Osteocyte (in vitro differentiated cells): ENCODE measurements at regions not wholly inside any gene's neighbourhood (a gene's known extent, or its start where the extent isn't known, plus 50 kb on each side); places are given as distances from the start of the nearest gene placed in this dataset.

Source experiments
- DNase-seq: peaks from one replicate; pipeline ENCODE4 v3.0.0; 2021; ENCODE audit warnings: mixed read lengths; ENCODE audit not compliant: unreplicated experiment; ENCODE audit errors: extremely low spot score
- H3K27ac Mint-ChIP-seq: one replicate; pipeline ENCODE4 v1.8.0; 2021; ENCODE audit warnings: mild to moderate bottlenecking, mixed read lengths; ENCODE audit not compliant: unreplicated experiment
- H3K27me3 Mint-ChIP-seq: one replicate; pipeline ENCODE4 v1.8.0; 2021; ENCODE audit warnings: mixed read lengths; ENCODE audit not compliant: unreplicated experiment
- H3K36me3 Mint-ChIP-seq: one replicate; pipeline ENCODE4 v1.8.0; 2021; ENCODE audit warnings: mixed read lengths; ENCODE audit not compliant: unreplicated experiment
- H3K4me1 Mint-ChIP-seq: one replicate; pipeline ENCODE4 v1.8.0; 2021; ENCODE audit warnings: mixed read lengths; ENCODE audit not compliant: unreplicated experiment
- H3K4me3 Mint-ChIP-seq: one replicate; pipeline ENCODE4 v1.8.0; 2021; ENCODE audit warnings: mild to moderate bottlenecking, moderate library complexity, mixed read lengths; ENCODE audit not compliant: unreplicated experiment
- H3K9me3 Mint-ChIP-seq: one replicate; pipeline ENCODE4 v1.8.0; 2021; ENCODE audit warnings: mixed read lengths; ENCODE audit not compliant: unreplicated experiment
- TF ChIP-seq, protein P1 (sequence below): fragments of 200-600 bp; sonication (generic); IDR thresholded peaks from 2 replicates; pipeline ENCODE4 v1.5.0; 2021; ENCODE audit warnings: antibody characterized with exemption, mild to moderate bottlenecking, moderate library complexity

DNA sequence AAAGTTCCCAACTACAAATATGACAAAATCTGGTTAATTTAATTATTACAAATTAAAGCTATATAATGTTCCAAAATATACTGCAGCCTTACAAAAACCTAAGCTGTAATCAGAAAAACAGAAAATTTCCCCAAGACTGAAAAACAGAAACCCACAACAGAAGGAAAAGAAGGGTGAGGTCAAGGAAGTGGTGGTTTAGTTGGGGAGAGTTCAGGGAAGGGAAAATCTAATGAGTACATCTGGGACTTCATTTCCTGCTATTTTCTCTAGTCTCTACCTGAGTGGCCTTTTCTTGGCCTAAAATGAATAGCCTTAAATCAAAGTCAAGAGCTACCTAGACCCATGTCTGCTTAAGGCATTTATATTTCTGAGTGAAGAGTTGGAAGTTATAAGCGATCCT lies 66.2 kb upstream of the BEND6 start:
- Mint-ChIP-seq H3K9me3 (no peaks in the 10 kb centered on the region), H3K27ac (no peak overlapping the region), H3K36me3 (peaks cover 6% of the 10 kb centered on the region), H3K4me1 (peaks cover 27% of the 10 kb centered on the region), H3K4me3 (no peak overlapping the region), H3K27me3 (no peaks in the 10 kb centered on the region)
- no peak for DNase-seq
- TF ChIP-seq, protein P1, sequence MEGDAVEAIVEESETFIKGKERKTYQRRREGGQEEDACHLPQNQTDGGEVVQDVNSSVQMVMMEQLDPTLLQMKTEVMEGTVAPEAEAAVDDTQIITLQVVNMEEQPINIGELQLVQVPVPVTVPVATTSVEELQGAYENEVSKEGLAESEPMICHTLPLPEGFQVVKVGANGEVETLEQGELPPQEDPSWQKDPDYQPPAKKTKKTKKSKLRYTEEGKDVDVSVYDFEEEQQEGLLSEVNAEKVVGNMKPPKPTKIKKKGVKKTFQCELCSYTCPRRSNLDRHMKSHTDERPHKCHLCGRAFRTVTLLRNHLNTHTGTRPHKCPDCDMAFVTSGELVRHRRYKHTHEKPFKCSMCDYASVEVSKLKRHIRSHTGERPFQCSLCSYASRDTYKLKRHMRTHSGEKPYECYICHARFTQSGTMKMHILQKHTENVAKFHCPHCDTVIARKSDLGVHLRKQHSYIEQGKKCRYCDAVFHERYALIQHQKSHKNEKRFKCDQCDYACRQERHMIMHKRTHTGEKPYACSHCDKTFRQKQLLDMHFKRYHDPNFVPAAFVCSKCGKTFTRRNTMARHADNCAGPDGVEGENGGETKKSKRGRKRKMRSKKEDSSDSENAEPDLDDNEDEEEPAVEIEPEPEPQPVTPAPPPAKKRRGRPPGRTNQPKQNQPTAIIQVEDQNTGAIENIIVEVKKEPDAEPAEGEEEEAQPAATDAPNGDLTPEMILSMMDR = no peak

DNA sequence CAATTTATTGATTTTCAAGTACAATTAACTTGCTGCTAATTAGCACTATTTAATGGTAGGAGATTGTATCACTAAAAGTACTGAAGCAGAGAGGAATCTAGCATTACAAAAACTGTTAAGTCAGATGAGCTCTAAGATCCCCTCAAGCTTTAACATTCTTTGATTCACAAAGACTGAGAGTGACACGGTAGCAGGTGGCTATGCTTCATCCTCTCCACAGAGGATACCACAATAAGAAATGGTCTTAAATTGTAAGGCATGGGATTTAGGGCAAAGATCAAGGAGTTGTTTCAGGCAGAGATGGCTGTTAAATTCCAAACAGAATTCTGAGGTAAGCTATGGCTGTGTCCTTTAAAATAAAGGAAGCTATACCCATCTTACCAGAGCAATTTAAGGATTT lies 67.8 kb upstream of the BEND6 start:
- no peak for DNase-seq
- Mint-ChIP-seq H3K9me3 (no peaks in the 10 kb centered on the region), H3K4me1 (peaks cover 29% of the 10 kb centered on the region), H3K27ac (no peak overlapping the region), H3K27me3 (no peaks in the 10 kb centered on the region), H3K4me3 (no peak overlapping the region), H3K36me3 (peaks cover 6% of the 10 kb centered on the region)
- TF ChIP-seq, protein P1 = no peak

DNA sequence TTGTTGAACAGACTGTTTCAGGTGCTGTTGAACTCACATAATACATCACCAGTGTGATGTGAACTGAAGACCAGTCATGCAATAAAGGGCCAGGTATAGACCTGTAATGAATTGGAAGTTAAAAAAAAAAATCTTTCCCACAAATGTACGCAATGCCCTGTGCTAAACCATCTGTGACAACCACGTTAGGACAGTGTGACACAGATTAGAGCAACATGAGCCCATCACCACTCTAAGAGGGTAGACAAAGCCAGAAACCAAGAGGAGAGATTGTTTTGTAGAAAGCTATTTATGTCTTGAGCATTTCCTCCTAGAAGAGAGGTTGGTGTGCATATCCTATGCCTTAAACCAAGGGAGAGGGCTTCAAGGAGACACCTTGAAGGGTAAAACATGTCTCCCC lies 77.0 kb upstream of the BEND6 start:
- Mint-ChIP-seq H3K27me3 (no peaks in the 10 kb centered on the region), H3K36me3 (peaks cover 22% of the 10 kb centered on the region), H3K4me1 (peaks cover 12% of the 10 kb centered on the region), H3K4me3 (no peak overlapping the region), H3K9me3 (no peaks in the 10 kb centered on the region), H3K27ac (no peak overlapping the region)
- no peak for DNase-seq
- TF ChIP-seq, protein P1 = no peak

DNA sequence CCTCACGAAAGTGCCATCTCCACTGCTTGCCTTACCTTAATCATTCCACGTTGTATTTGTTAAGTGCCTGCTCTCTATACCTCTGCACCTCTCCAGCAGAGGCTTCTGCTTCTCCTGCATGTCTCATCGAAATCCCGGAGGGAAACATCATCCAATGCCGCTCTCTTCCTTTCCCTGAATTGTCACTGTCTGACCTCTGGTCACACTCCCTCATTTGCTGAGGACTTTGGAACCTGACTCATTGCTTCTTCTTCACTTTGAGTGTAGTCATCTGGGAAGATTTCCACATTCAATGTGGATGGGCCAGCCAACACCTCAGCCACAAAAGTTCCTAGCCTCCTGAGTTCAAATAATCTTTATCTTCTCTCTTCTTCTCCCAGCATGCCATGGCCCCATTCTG lies 78.9 kb upstream of the BEND6 start:
- Mint-ChIP-seq H3K27ac (no peak overlapping the region), H3K4me3 (no peak overlapping the region), H3K27me3 (no peaks in the 10 kb centered on the region), H3K9me3 (no peaks in the 10 kb centered on the region), H3K36me3 (peaks cover 22% of the 10 kb centered on the region), H3K4me1 (no peaks in the 10 kb centered on the region)
- DNase-seq = no peak
- TF ChIP-seq, protein P1 = no peak

DNA sequence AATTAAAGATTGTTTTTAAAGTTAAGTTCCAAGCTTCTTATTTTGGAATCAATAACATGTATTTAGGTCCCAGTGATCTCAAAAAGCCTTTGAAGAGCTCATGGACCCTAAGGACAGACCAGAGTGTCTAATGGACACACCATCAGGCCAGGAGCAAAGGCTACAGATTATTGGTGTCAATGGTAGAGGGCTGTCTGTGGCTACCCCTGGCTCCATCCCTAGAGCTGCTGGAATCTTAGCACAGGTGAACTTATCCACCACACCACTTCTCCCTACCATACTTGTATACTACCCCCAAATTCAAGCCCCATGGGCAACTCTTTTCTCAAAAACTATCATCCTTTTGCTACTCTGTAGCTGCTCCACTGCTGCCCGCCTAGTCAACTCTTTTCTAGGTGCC lies 79.4 kb upstream of the BEND6 start:
- TF ChIP-seq, protein P1 = no peak
- H3K9me3 Mint-ChIP-seq = no peaks in the 10 kb centered on the region
- no peak overlapping the region for H3K27ac Mint-ChIP-seq
- H3K4me1 Mint-ChIP-seq = peaks cover 1% of the 10 kb centered on the region
- H3K4me3 Mint-ChIP-seq = no peak overlapping the region
- no peaks in the 10 kb centered on the region for H3K27me3 Mint-ChIP-seq
- DNase-seq = no peak
- peaks cover 22% of the 10 kb centered on the region for H3K36me3 Mint-ChIP-seq
